ENCODE measurements at regions not wholly inside any gene's neighbourhood (a gene's known extent, or its start where the extent isn't known, plus 50 kb on each side); places are given as distances from the start of the nearest gene placed in this dataset.

- no peak for DNase-seq (ENCODE audit: extremely low spot score)
- Histone ChIP-seq H3K27ac (replicated peaks in 1 of 4) (no peak overlapping the region), H3K27me3 (peaks cover 0 to 29% (median 0%) of the 10 kb centered on the region in 4 donors), H3K4me3 (no peak overlapping the region), H3K4me1 (peaks cover 0 to 9% (median 0%) of the 10 kb centered on the region in 4 donors), H3K36me3 (no peaks in the 10 kb centered on the region), H3K9me3 (peaks cover 0 to 6% (median 0%) of the 10 kb centered on the region in 4 donors)
- intact Hi-C loops (cut with DNase I) = no loop called here
- TF ChIP-seq POLR2AphosphoS5 (IDR thresholded peaks at IDR 0.05) (no peak), EP300 (IDR thresholded peaks at IDR 0.05) (no peak), POLR2A (IDR thresholded peaks at IDR 0.05; ENCODE audit: low read depth) (no peak)
- 58% methylated on average over 10 of the region's 10 CpGs for WGBS
Measured at GRCh38 chr10:69721690-69722310, 79.9 kb upstream of the COL13A1 start.

- H3K4me3 ChIP-seq = no peak overlapping the region
- intact Hi-C loops (cut with DNase I) = no loop called here
- WGBS = 90% methylated on average over 1 of the region's 1 CpG
- no peak overlapping the region for H3K27ac ChIP-seq (replicated peaks in 1 of 4)
- H3K27me3 ChIP-seq = peaks cover 0 to 28% (median 0%) of the 10 kb centered on the region in 4 donors
- H3K9me3 ChIP-seq = peaks cover 0 to 6% (median 0%) of the 10 kb centered on the region in 4 donors
- DNase-seq (ENCODE audit: extremely low spot score) = no peak
- no peak for TF ChIP-seq EP300 (IDR thresholded peaks at IDR 0.05)
- TF ChIP-seq POLR2A (IDR thresholded peaks at IDR 0.05; ENCODE audit: low read depth) = no peak
- TF ChIP-seq CTCF (IDR thresholded peaks at IDR 0.05) = no peak
- TF ChIP-seq POLR2AphosphoS5 (IDR thresholded peaks at IDR 0.05) = no peak
- peaks cover 0 to 19% (median 4%) of the 10 kb centered on the region in 4 donors for H3K4me1 ChIP-seq
- no peaks in the 10 kb centered on the region for H3K36me3 ChIP-seq
Measured at GRCh38 chr10:69723653-69724052, 78.1 kb upstream of the COL13A1 start.

- Histone ChIP-seq H3K27me3 (peaks cover 0 to 20% (median 0%) of the 10 kb centered on the region in 4 donors), H3K4me3 (no peak overlapping the region), H3K27ac (replicated peaks in 1 of 4) (no peak overlapping the region), H3K9me3 (no peaks in the 10 kb centered on the region), H3K36me3 (no peaks in the 10 kb centered on the region), H3K4me1 (peaks cover 17 to 43% (median 24%) of the 10 kb centered on the region in 4 donors)
- 100% methylated on average over 2 of the region's 2 CpGs for WGBS
- no peak for TF ChIP-seq CTCF (IDR thresholded peaks at IDR 0.05)
- TF ChIP-seq POLR2A (IDR thresholded peaks at IDR 0.05; ENCODE audit: low read depth) = no peak
- TF ChIP-seq POLR2AphosphoS5 (IDR thresholded peaks at IDR 0.05) = no peak
- TF ChIP-seq EP300 (IDR thresholded peaks at IDR 0.05) = no peak
- DNase-seq (ENCODE audit: extremely low spot score) = no peak
- intact Hi-C loops (cut with DNase I) = no loop called here
Measured at GRCh38 chr10:69726850-69727249, 74.9 kb upstream of the COL13A1 start.

- H3K36me3 ChIP-seq = no peaks in the 10 kb centered on the region
- peaks cover 0 to 16% (median 0%) of the 10 kb centered on the region in 4 donors for H3K27me3 ChIP-seq
- intact Hi-C loops (cut with DNase I) = no loop called here
- H3K9me3 ChIP-seq = no peaks in the 10 kb centered on the region
- H3K27ac ChIP-seq (replicated peaks in 1 of 4) = peak overlapping the region in 1 of 4 donors; percentile 36
- H3K4me3 ChIP-seq = no peak overlapping the region
- TF ChIP-seq POLR2A (IDR thresholded peaks at IDR 0.05; ENCODE audit: low read depth) (no peak), EP300 (IDR thresholded peaks at IDR 0.05) (no peak), CTCF (IDR thresholded peaks at IDR 0.05) (no peak), POLR2AphosphoS5 (IDR thresholded peaks at IDR 0.05) (no peak)
- DNase-seq (ENCODE audit: extremely low spot score) = no peak
- 44% methylated on average over 3 of the region's 3 CpGs for WGBS
- peaks cover 18 to 52% (median 31%) of the 10 kb centered on the region in 4 donors for H3K4me1 ChIP-seq
Measured at GRCh38 chr10:69728335-69728870, 73.3 kb upstream of the COL13A1 start.

GRCh38 chr10:69729326-69730048, 72.2 kb upstream of the COL13A1 start:
- no peak overlapping the region for H3K4me3 ChIP-seq
- peak overlapping the region in 1 of 4 donors; percentile 36 for H3K27ac ChIP-seq (replicated peaks in 1 of 4)
- TF ChIP-seq POLR2AphosphoS5 (IDR thresholded peaks at IDR 0.05) (no peak), CTCF (IDR thresholded peaks at IDR 0.05) (no peak), POLR2A (IDR thresholded peaks at IDR 0.05; ENCODE audit: low read depth) (no peak)
- peaks cover 18 to 52% (median 35%) of the 10 kb centered on the region in 4 donors for H3K4me1 ChIP-seq
- H3K36me3 ChIP-seq = no peaks in the 10 kb centered on the region
- H3K27me3 ChIP-seq = peaks cover 0 to 14% (median 0%) of the 10 kb centered on the region in 4 donors
- H3K9me3 ChIP-seq = no peaks in the 10 kb centered on the region
- intact Hi-C loops (cut with DNase I) = no loop called here
- DNase-seq (ENCODE audit: extremely low spot score) = no peak
- WGBS = 79% methylated on average over 5 of the region's 12 CpGs
